ENCODE measurements at regions not wholly inside any gene's neighbourhood (a gene's known extent, or its start where the extent isn't known, plus 50 kb on each side); places are given as distances from the start of the nearest gene placed in this dataset.

- no TSS peak for BruUV-seq (replicated peaks)
Measured at GRCh38 chr12:67783393-67783792, 134.8 kb downstream of the DYRK2 start.

More at GRCh38 chr12:67783393-67783792, 134.8 kb downstream of the DYRK2 start:
- Histone ChIP-seq H3K9ac (replicated peaks; ENCODE audit: extremely low read depth, insufficient read depth, low read length) (no peak overlapping the region), H3K9me3 (replicated peaks; ENCODE audit: control insufficient read depth, insufficient read depth, low read length) (no peaks in the 10 kb centered on the region), H3K4me2 (ENCODE audit: insufficient read depth, low read length) (no peak overlapping the region), H3K9me1 (replicated peaks; ENCODE audit: control insufficient read depth, extremely low read depth, insufficient read depth, low read length) (no peaks in the 10 kb centered on the region), H3K36me3 (ENCODE audit: control insufficient read depth in 2 of 2, extremely low read depth in 1 of 2, insufficient read depth in 2 of 2, low read length in 2 of 2) (no peaks in the 10 kb centered on the region), H3K79me2 (ENCODE audit: control insufficient read depth, insufficient read depth, low read length) (no peaks in the 10 kb centered on the region), H3K27me3 (ENCODE audit: control insufficient read depth in 2 of 2, insufficient read depth in 2 of 2, low read length in 2 of 2) (no peaks in the 10 kb centered on the region), H4K20me1 (replicated peaks; ENCODE audit: control insufficient read depth, extremely low read depth, insufficient read depth, low read length) (no peaks in the 10 kb centered on the region), H3K27ac (ENCODE audit: insufficient read depth, low read depth, low read length) (no peak overlapping the region), H3K4me1 (ENCODE audit: control insufficient read depth, extremely low read depth, insufficient read depth, low read length) (no peaks in the 10 kb centered on the region), H3K4me3 (replicated peaks in 1 of 3; ENCODE audit: insufficient read depth in 1 of 3, low read depth in 1 of 3, low read length in 3 of 3) (no peak overlapping the region), H2AFZ (ENCODE audit: low read depth, low read length) (no peak overlapping the region)
- intact Hi-C loops (cut with micrococcal nuclease) (no loop called here), dilution Hi-C loops (cut with MboI; ENCODE audit: extremely low pct_ligation_motif_present, low sequenced_read_pairs) (no loop called here)
- DNase-seq (ENCODE audit: low read depth, low spot score) (no peak), FAIRE-seq (no peak)
- TF ChIP-seq EZH2 (IDR thresholded peaks at IDR 0.05; ENCODE audit: borderline replicate concordance, low read depth, low read length, severe bottlenecking): no peak
- no peak for TF ChIP-seq POLR2AphosphoS5 (IDR thresholded peaks at IDR 0.05; ENCODE audit: insufficient read depth, low read depth, low read length)
- TF ChIP-seq FOS (IDR thresholded peaks at IDR 0.05; ENCODE audit: borderline replicate concordance, insufficient read depth, low read length): no peak
- TF ChIP-seq GATA2 (IDR thresholded peaks at IDR 0.05; ENCODE audit: insufficient read depth, insufficient read length, low read depth, low read length): no peak
- TF ChIP-seq JUN (IDR thresholded peaks at IDR 0.05; ENCODE audit: borderline replicate concordance, insufficient read depth, insufficient read length, low read depth): no peak
- TF ChIP-seq MAX (IDR thresholded peaks at IDR 0.05; ENCODE audit: insufficient read depth, insufficient read length): no peak
- TF ChIP-seq POLR2A (IDR thresholded peaks at IDR 0.05; ENCODE audit: low read depth, low read length): no peak
- TF ChIP-seq MYC (IDR thresholded peaks at IDR 0.05; ENCODE audit: low read depth, low read length): no peak
- no peak for TF ChIP-seq CTCF (IDR thresholded peaks at IDR 0.05; ENCODE audit: extremely low read depth in 1 of 2, insufficient read depth in 1 of 2, low read depth in 1 of 2, low read length in 2 of 2)
- CTCF ChIA-PET: no interaction called here
- POLR2A ChIA-PET: no interaction called here
